Stimulated activated CD4-positive, alpha-beta T cell treated with anti-CD3 and anti-CD28 coated beads, TNF-alpha, amount 100 ng/mL, for 48 hours (primary cell): ENCODE measurements at regions not wholly inside any gene's neighbourhood (a gene's known extent, or its start where the extent isn't known, plus 50 kb on each side); places are given as distances from the start of the nearest gene placed in this dataset.
"Not testable (repeated sequence)": the region's sequence is repeated elsewhere in the genome, so short reads cannot be mapped to it uniquely, and the experiment has no call there.

ENCODE experiments used
- DNase-seq, 3 donors: peaks; one replicate each; pipeline ENCODE4 v3.0.0-alpha.2; 2020; ENCODE audit warnings: low read depth in 3 of 3

DNA sequence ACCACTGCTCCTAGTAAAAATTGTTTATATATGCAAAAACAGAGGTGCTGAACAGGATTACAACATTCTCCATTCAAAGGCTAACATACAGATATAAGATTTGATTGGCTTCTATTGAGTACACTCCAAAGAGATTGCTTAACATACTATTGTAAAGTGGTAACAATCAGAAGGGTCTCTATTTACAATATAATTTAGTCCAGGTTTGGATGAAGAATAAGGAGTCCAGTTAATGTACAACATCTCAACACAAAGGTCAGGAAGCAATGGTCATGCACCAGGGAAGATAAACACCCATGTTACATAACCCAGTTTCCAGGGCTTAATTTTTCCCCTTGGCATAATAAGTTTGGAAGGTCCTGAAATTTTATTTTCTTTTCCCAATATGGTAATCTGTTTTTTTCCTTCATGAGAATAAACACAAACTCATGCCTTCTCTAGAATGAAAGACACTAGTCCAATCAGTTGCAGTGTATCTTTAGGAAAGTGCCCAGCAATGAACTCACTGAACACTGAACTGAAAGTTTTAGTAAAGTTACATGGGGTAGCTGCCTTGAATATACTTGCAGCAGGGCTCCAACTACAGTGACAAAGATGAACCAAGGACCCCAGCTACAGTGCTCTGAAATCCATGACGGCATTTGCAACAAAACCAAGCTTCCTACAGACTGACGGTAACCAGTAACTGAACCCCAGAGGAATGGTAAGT is 255.3 kb upstream of the GJE1 start:
- no peak for DNase-seq

DNA sequence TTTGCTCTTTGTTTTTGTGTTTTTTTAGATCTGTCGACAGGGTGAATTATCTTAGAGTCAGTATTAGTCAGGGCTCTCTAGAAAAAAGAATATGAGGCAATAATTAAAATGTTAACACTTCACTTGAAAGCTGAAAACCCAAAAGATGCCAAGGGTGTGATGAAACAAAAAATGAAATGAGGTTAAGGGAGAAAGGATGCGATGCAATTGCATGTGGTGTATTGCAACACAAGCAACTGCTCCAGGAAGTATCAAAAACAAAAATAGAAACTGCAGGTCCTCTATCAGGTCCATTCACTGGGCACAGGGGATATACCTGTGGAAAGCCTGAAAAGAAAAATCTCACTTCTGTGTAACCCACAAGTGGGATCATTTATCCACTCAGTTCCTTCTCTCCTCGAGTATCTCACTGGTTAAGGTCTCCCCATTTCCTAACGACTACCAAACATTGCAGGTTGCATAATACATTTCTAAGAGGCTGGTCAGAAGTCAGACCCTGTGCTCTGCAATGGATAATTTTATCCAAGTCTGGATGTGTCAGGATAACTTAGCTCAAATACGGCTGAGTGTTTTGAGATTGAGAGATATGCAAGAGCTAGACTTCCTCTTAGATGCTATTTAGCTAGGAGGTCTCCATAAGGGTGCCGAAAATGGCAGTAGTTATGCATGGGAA is 257.7 kb upstream of the GJE1 start:
- DNase-seq: no peak

DNA sequence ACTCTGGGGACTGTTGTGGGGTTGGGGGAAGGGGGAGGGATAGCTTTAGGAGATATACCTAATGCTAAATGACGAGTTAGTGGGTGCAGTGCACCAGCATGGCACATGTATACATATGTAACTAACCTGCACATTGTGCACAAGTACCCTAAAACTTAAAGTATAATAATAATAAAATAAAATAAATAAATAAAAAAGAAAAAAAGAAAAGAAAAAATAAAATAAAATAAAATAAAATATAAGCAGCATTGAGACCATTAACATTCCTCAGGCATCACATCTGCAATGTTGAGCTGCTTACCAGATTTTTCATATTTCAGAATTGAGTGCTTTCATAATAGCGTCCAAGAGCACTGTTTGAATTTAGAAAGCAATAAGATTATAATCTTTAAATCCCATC is 263.2 kb upstream of the GJE1 start:
- not testable (repeated sequence) for DNase-seq

DNA sequence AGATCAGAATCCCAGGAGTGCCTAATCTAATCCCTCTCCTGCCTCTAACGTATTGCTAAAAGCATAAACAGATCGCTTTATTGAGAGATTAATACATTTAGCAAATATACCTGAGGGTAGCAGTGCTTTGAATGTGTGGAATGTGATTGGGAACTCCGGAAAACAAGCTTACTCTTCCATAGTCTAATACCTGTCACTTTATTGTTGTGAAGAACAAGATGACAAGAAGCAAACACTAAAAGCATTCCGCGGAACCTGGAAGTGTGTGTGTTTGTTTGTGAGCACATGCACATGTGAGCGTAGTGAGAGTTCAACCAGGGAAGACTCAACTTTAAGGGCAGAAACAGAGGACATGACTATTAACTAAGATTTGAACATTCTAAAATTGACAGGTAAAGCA is 265.0 kb upstream of the GJE1 start:
- DNase-seq: no peak

DNA sequence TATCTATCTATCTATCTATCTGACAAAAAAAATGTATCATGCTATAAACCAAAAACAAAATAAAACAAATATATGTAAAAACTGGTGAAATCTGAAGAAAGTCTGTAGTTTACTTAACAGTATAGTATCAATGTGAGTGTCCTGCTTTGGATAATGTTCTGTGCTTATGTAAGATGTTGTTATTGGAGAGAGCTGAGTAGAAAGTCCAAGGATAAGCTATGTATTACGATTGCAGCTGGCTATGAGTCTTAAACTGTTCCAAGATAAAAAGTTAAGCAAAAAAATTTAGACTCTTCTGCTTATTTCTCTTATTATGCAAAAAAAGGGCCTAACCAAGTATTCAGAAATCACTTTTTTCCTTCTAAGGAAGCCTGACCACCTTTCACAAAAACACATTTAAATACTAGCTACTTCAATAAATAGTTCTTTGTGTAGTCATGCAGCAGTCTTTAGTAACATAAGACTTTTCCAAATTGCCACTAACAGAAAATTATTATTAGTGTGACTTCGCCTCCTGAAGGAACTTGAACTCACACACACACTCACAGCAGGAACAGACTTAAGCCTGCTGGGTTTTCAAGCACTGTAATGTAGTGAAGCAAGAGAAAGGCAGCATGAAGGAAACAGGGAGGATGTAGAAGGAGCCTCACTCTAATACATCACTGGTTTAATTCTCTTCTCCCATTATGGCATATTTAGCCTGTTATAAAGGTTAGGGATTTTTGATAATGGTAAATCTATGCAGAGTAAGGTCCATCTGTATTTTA is 265.8 kb upstream of the GJE1 start:
- no peak for DNase-seq

DNA sequence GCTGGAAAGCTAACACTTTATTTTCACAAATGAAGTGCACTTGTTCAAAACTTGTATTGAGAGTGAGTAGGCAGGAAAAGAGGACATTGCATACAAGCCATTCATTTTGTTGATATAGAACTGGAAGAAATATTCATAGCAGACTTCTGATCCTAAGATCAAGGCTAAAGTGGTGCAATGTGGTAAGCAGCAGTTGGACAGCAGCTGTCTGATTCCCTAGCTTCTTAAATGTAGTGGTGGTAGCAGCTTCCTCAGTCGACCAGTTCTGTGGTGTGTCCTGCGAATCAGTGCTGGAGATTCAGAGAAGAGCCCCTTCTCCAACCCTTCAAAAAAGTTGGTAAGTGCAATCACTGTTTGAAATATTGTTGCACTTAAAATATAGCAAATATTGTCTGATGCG is 281.7 kb upstream of the GJE1 start:
- no peak for DNase-seq

DNA sequence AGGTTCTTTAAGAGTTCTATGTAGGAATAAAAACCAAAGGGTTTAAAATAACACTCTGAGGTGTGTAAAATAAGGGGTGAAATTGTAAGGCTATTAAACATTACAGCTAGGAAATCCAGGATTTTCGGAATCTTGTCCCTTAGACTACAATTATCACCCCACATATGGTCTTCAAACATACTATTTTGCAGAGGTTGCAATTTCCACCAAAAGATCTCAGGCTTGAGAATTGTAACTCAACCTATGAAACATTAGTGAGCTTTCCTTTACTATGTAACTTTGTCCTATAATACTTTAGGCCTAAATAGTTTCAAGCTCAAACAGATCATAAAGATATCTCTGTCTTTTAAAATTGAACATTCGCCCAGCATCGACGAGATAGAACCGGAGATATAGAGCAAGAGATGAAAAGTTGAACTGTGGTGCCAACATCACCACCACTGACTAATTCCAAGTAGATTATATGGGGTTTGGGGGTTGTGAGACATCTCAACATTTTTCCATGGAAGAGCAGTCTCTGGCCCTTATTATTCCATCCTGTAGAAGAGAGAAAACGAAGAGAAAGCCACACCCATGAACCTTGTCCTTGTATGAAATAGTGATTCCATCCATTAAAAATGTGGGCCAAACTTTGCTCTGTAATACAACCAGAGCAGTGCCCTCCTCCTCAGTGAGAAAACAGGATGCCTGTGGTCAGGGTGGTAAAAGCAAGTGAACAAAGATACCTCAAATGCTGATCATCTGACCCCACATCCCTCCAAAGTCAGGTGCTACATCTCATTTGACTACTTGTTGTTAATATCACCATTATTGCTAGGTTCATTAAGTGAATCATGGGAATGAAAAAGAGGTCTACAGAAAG is 284.5 kb upstream of the GJE1 start:
- no peak for DNase-seq

DNA sequence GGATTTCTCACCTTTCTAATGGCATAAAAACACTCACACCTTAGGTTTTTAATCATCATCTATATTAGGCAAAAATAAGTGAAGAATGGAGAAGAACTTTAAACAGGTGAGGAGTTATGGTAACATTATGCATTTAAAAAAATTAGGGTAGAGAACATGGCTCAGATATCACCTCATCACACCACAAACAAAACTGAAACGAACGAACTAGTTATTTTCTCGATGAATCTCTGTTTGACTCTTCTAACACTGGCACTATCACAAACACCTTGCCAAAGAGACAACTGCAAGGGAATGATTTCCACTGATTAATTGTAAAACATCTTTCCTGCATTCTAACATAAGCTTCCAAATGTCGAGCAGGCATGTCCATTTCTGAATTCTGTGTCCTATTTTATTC is 286.1 kb upstream of the GJE1 start:
- DNase-seq: no peak

DNA sequence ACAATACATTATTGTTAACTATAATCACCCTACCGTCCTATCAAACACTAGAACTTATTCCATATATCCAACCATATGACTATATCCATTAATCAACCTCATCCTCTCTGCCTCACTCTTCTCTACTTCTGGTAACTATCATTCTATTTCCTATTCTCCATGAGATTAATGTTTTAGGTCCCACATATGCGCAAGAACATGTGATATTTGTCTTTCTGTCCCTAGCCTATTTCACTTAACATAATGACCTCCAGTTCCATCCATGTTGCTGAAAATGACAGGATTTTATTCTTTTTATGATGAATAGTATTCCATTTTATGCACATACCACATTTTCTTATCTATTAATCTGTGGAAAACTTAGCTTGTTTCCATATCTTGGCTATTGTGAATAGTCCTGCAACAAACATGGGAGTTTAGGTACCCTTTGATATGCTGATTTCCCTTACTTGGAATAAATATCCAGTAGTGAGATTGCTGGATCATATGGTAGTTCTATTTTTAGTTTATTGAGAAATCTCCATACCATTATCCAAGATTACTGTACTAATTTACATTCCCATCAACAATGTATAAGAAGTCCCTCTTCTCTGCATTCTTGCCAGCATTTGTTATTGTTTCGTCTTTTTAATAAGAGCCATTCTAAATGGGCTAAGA is 289.4 kb upstream of the GJE1 start:
- DNase-seq: no peak

DNA sequence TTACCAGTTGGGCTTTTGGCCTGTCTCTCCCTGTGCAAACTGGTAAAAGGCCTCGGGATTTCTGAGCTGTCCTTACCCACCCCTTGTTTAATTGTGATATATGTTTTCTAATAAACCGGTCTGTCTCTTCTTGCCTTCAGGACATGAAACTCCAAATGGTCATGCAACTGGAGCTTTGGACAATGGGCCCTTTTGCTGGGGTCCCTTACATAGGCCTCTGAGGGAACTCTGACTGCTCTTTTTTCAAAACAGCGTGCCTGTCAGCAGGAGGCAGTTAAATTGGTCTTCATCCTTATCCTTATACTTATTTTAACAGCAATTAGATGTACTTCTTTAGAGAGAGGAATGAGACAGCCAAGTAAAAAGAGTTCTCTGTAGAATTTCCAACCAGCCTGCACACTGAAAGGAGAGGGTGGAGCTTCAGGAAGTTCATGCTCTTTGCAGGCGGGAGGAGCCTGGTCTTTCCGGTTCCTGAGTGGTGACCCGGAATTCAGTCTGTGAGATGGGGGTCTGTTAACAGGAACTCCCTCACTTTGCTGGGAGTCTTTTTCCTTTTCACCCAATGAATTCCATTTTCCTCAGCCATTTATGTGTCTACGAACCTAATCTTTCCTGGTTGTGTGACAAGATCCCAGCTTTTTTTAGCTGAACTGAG is 299.6 kb upstream of the GJE1 start:
- DNase-seq: no peak

DNA sequence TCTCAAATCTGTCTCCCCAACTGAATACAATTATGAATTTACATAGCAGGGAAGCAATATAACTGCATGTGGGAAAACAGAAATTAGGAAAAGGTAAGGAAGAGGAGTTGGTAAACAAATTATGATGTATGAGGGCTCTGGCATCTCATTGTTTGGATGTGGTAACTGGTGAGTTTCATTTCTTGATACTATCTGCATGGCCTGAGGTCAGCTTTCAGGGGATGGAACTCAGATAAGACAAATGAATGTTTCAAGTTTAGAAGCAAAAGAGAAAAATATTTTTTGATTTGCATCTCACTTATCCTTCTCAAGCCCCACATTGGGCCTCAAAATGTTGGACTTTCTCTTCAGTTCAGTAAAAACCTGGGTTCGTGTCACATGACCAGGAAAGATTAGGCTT is 302.2 kb upstream of the GJE1 start:
- DNase-seq: no peak

DNA sequence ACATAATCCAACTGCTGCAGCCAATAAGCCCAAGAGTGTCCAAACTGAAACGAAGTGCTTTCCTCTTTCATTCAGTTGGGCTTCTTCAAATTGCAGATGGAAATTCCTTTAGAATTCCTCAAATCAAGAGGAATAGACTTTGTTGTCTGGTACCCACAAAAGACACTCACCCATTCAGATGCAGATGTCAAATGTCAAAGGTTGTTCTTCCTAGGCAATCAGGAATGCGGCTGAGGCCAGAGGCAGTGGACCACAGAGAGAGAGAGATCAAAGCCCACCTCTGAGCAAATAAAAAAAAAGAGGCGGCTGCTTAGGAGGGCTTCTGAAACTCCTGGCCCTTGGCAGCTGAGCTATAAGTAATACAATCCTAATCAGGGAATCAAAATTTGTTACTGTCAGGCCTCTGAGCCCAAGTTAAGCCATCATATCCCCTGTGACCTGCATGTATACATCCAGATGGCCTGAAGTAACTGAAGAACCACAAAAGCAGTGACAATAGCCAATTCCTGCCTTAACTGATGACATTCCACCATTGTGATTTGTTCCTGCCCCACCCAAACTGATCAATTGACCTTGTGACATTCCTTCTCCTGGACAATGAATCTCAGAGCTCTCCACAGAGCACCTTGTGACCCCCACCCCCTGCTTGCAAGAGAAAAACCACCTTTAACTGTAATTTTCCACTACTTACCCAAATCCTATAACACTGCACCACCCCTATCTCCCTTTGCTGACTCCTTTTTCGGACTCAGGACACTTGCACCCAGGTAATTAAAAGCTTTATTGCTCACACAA is 303.0 kb upstream of the GJE1 start:
- no peak for DNase-seq

DNA sequence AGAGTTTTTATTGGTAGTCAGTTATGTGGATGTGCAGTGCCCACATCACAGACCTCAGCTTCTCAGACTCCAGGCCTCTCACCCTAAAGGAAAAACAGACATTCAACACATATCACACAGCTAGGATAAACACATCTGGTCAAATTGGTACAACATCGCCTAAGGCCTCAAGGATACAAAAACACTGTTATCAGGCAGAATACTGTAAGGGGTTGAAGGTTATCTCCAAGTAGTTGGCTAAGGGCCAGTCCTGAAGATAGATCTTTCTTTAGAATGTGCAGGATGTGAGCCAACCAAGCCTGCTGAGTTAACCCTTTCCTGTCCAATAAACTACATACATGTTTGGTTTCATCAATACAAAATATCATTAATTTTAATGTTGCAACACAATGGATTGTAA is 308.4 kb upstream of the GJE1 start:
- no peak for DNase-seq

DNA sequence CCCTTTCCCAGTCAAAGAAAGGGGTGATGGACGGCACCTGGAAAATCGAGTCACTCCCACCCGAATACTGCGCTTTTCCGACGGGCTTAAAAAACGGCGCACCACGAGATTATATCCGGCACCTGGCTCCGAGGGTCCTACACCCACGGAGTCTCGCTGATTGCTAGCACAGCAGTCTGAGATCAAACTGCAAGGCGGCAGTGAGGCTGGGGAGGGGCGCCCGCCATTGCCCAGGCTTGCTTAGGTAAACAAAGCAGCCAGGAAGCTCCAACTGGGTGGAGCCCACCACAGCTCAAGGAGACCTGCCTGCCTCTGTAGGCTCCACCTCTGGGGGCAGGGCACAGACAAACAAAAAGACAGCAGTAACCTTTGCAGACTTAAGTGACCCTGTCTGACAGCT is 317.7 kb upstream of the GJE1 start:
- DNase-seq: not testable (repeated sequence)

DNA sequence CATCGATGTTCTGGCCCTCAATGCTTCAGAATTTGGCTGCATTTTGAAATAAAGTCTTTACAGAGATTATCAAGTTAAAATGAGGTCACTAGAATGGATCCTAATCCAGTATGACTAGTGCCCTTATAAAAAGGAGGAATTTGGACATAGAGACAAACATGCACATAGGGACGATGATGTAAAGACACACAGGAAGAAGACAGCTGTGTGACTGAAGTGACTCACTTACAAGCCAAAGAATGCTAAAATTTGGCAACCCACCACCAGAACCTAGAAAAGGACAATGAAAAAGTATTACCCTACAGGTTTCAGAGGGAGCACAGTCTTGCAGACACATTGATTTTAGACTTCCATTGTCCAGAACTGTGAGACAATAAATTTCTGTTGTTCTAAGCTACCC is 322.8 kb upstream of the GJE1 start:
- DNase-seq: no peak

DNA sequence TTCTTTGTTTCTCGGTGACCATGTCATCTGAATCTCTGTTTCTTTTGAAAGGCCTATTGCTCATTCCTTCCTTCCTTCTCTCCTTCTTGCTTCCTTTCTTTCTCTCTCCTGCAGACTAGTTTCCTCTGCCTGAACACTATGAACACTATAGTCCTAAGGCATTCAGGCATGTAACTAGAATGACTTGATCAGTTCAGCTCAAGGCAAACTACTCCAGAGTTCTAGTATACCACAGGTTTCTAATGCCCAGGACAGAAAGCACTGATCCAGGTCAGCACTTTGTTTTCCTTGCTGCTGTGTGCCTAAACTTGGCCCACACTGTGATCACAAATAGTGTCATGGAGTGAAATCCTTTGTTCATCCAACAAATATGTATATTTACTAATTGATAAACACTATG is 324.1 kb upstream of the GJE1 start:
- no peak for DNase-seq

DNA sequence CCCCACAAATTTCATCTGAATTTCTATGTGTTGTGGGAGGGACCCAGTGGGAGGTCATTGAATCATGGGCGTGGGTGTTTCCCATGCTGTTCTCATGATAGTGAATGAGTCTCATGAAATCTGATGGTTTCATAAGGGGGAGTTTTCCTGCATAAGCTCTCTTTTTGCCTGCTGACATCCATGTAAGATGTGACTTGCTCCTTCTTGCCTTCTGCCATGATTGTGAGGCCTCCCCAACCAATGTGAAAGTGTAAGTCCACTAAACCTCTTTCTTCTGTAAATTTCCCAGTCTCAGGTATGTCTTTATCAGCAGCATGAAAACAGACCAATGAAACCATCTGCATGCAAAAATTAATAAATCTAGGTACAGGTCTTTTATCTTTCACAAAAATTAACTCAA is 331.8 kb upstream of the GJE1 start:
- not testable (repeated sequence) for DNase-seq

DNA sequence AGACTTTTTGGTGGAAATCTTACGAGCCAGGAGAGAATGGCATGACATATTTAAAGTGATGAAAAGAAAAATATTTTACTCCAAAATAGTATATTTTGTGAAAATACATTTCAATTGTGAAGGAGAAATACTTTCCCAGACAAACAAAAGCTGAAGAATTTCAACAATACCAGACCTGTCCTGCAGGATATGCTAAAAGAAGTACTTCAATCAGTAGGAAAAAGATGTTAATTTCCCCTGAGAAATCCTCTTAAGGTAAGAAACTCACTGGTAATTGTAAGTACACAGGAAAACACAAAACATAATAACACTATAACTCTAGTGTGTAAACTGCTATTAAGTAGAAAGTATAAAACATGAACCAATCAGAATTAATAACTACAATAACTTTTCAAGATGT is 341.8 kb upstream of the GJE1 start:
- DNase-seq: no peak

DNA sequence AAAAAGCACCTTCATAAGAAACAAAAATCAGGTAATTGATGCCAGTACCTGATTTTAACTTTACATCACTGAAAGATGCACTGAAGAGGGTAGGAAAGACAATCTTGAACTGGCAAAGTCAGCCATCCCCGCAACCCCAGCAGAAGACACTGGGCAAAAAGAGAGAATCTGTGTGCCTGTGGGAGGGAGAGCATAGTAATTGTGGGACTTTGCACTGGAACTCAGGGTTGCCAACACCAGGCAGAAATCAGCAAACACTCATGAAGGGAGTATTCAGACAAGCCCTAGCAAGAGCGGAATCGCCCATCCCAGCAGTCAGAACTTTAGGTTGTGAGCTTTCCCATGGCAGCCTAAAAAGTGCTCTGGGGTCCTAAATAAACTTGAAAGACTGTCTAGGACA is 344.6 kb upstream of the GJE1 start:
- DNase-seq: no peak

DNA sequence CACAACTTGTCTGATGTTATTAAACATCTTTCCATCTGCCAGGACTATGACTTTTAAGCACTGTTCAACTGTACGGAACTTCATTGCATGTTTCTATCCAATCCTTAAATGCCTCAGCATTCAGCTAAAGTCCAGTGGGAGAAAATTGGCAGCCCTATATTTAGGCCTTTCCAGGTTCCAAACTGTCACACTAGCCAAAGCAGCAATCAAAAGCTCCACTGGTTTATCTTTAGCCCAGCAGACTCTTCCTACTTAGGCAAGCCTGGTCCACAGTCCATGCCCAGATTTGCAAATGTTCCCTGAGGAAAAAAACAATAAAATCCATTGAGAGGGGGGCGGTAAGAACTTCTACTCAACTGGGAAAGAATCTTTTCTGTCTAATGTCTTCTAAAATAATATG is 349.1 kb upstream of the GJE1 start:
- DNase-seq: no peak
